Hepatocyte (in vitro differentiated cells): ENCODE measurements at regions not wholly inside any gene's neighbourhood (a gene's known extent, or its start where the extent isn't known, plus 50 kb on each side); places are given as distances from the start of the nearest gene placed in this dataset.

Experiments
- DNase-seq: peaks from one replicate; pipeline ENCODE4 v3.0.0-alpha.2; 2016; ENCODE audit warnings: low spot score
- H2AFZ ChIP-seq: fragments of 200-600 bp; sonication (generic); 2 replicates; pipeline ENCODE4 v1.6.0; 2016; ENCODE audit warnings: antibody characterized with exemption, mild to moderate bottlenecking
- H3K27ac ChIP-seq: fragments of 200-600 bp; sonication (generic); 2 replicates; pipeline ENCODE4 v1.5.1; 2016; ENCODE audit warnings: mild to moderate bottlenecking
- H3K27me3 ChIP-seq: fragments of 200-600 bp; sonication (generic); 2 replicates; pipeline ENCODE4 v1.6.1; 2016
- H3K36me3 ChIP-seq: fragments of 200-600 bp; sonication (generic); replicated peaks from 2 replicates; pipeline ENCODE4 v1.5.1; 2016; ENCODE audit warnings: low read depth; ENCODE audit not compliant: insufficient read depth
- H3K4me1 ChIP-seq: fragments of 200-600 bp; sonication (generic); 2 replicates; pipeline ENCODE4 v1.5.1; 2016; ENCODE audit warnings: mild to moderate bottlenecking, moderate library complexity; ENCODE audit not compliant: insufficient read depth
- H3K4me2 ChIP-seq: fragments of 200-600 bp; sonication (generic); 2 replicates; pipeline ENCODE4 v1.6.0; 2016
- H3K4me3 ChIP-seq: fragments of 200-600 bp; sonication (generic); 2 replicates; pipeline ENCODE4 v1.5.1; 2016; ENCODE audit warnings: mild to moderate bottlenecking
- H3K79me2 ChIP-seq: fragments of 200-600 bp; sonication (generic); 2 replicates; pipeline ENCODE4 v1.6.0; 2017; ENCODE audit warnings: mild to moderate bottlenecking
- H3K9me2 ChIP-seq: fragments of 200-600 bp; sonication (generic); replicated peaks from 2 replicates; pipeline ENCODE4 v1.6.0; 2017; ENCODE audit warnings: mild to moderate bottlenecking; ENCODE audit not compliant: insufficient read depth
- H3K9me3 ChIP-seq: fragments of 200-600 bp; sonication (generic); 2 replicates; pipeline ENCODE4 v1.5.1; 2016; ENCODE audit warnings: low read depth, mild to moderate bottlenecking
- H4K20me1 ChIP-seq: fragments of 200-600 bp; sonication (generic); 2 replicates; pipeline ENCODE4 v1.6.0; 2016; ENCODE audit warnings: mild to moderate bottlenecking; ENCODE audit not compliant: insufficient read depth, poor library complexity, severe bottlenecking
- EZH2 ChIP-seq: fragments of 200-600 bp; sonication (generic); IDR thresholded peaks from 2 replicates; pipeline ENCODE4 v1.6.1; 2016; ENCODE audit warnings: antibody characterized with exemption, mild to moderate bottlenecking, borderline replicate concordance
- EZH2phosphoT487 ChIP-seq: fragments of 200-600 bp; sonication (generic); IDR thresholded peaks from one replicate; pipeline ENCODE4 v1.6.1; 2018; ENCODE audit warnings: antibody characterized with exemption, mild to moderate bottlenecking, low read depth, moderate library complexity; ENCODE audit not compliant: unreplicated experiment, severe bottlenecking
- WGBS: methylation state at CpG from one replicate; pipeline ENCODE4 v1.1.6; 2016; ENCODE audit warnings: low lambda C conversion rate; ENCODE audit errors: missing lambda C conversion rate; 5-methylcytosine and 5-hydroxymethylcytosine counted together
- TF ChIP-seq, protein P1 (sequence below): fragments of 200-600 bp; sonication (generic); IDR thresholded peaks from 2 replicates; pipeline ENCODE4 v1.5.1; 2016; ENCODE audit warnings: antibody characterized with exemption, mild to moderate bottlenecking; ENCODE audit not compliant: poor library complexity

GRCh38 chr6:101085327-101085726 is 204.2 kb upstream of the ASCC3 start:
- H2AFZ ChIP-seq, result no peak overlapping the region
- H3K4me1 ChIP-seq, result no peaks in the 10 kb centered on the region
- H3K9me2 ChIP-seq, result no peaks in the 10 kb centered on the region
- no peak overlapping the region for H3K4me2 ChIP-seq
- H3K79me2 ChIP-seq, result no peaks in the 10 kb centered on the region
- H3K36me3 ChIP-seq, result no peaks in the 10 kb centered on the region
- H3K4me3 ChIP-seq, result no peak overlapping the region
- no peak for DNase-seq
- WGBS, result 10% methylated on average over 3 of the region's 3 CpGs
- no peaks in the 10 kb centered on the region for H4K20me1 ChIP-seq
- TF ChIP-seq EZH2phosphoT487, result no peak
- no peak for TF ChIP-seq EZH2
- TF ChIP-seq, protein P1, sequence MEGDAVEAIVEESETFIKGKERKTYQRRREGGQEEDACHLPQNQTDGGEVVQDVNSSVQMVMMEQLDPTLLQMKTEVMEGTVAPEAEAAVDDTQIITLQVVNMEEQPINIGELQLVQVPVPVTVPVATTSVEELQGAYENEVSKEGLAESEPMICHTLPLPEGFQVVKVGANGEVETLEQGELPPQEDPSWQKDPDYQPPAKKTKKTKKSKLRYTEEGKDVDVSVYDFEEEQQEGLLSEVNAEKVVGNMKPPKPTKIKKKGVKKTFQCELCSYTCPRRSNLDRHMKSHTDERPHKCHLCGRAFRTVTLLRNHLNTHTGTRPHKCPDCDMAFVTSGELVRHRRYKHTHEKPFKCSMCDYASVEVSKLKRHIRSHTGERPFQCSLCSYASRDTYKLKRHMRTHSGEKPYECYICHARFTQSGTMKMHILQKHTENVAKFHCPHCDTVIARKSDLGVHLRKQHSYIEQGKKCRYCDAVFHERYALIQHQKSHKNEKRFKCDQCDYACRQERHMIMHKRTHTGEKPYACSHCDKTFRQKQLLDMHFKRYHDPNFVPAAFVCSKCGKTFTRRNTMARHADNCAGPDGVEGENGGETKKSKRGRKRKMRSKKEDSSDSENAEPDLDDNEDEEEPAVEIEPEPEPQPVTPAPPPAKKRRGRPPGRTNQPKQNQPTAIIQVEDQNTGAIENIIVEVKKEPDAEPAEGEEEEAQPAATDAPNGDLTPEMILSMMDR, result no peak
- H3K27ac ChIP-seq, result no peak overlapping the region
- H3K9me3 ChIP-seq, result no peaks in the 10 kb centered on the region
- H3K27me3 ChIP-seq, result no peaks in the 10 kb centered on the region

- H3K27me3 ChIP-seq, result no peaks in the 10 kb centered on the region
- no peaks in the 10 kb centered on the region for H4K20me1 ChIP-seq
- H3K79me2 ChIP-seq, result no peaks in the 10 kb centered on the region
- no peak overlapping the region for H3K27ac ChIP-seq
- no peak overlapping the region for H2AFZ ChIP-seq
- no peaks in the 10 kb centered on the region for H3K36me3 ChIP-seq
- H3K9me3 ChIP-seq, result no peaks in the 10 kb centered on the region
- no peaks in the 10 kb centered on the region for H3K4me1 ChIP-seq
- no peaks in the 10 kb centered on the region for H3K9me2 ChIP-seq
- 67% methylated on average over 1 of the region's 1 CpG for WGBS
- TF ChIP-seq EZH2, result no peak
- TF ChIP-seq, protein P1, result no peak
- no peak for TF ChIP-seq EZH2phosphoT487
- no peak overlapping the region for H3K4me2 ChIP-seq
- DNase-seq, result no peak
- no peak overlapping the region for H3K4me3 ChIP-seq
These were observed 205.3 kb upstream of the ASCC3 start for GRCh38 chr6:101086473-101086872.

DNA sequence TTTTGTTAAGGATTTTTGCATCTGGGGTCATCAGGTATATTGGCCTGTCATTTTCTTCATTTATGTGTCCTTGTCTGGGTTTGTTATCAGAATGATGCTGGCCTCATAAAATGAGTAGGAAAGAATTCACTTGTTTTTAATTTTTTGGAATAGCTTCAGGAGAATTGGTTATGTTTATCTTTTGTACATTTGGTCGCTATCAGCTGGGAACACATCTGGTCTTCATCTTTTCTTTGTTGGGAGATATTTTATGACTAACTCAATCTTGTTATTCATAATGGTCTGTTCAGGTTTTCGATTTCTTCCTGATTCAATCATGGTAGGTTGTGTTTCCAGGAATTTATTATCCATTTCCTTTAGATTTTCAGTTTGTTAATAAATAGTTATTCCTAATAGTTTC is 207.5 kb upstream of the ASCC3 start:
- 53% methylated on average over 2 of the region's 2 CpGs for WGBS
- Histone ChIP-seq H3K79me2 (no peaks in the 10 kb centered on the region), H4K20me1 (no peaks in the 10 kb centered on the region), H3K4me1 (no peaks in the 10 kb centered on the region), H3K27ac (no peak overlapping the region), H3K4me3 (no peak overlapping the region), H3K9me3 (no peaks in the 10 kb centered on the region), H2AFZ (no peak overlapping the region), H3K36me3 (no peaks in the 10 kb centered on the region), H3K4me2 (no peak overlapping the region), H3K9me2 (no peaks in the 10 kb centered on the region), H3K27me3 (no peaks in the 10 kb centered on the region)
- DNase-seq, result no peak
- TF ChIP-seq EZH2phosphoT487 (no peak), EZH2 (no peak)
- TF ChIP-seq, protein P1, result no peak

- Histone ChIP-seq H3K27ac (no peak overlapping the region), H4K20me1 (no peaks in the 10 kb centered on the region), H2AFZ (no peak overlapping the region), H3K9me2 (no peaks in the 10 kb centered on the region), H3K79me2 (no peaks in the 10 kb centered on the region), H3K9me3 (no peaks in the 10 kb centered on the region), H3K36me3 (no peaks in the 10 kb centered on the region), H3K27me3 (no peaks in the 10 kb centered on the region), H3K4me3 (no peak overlapping the region), H3K4me1 (no peaks in the 10 kb centered on the region), H3K4me2 (no peak overlapping the region)
- TF ChIP-seq, protein P1, result no peak
- TF ChIP-seq EZH2 (no peak), EZH2phosphoT487 (no peak)
- DNase-seq, result no peak
- 97% methylated on average over 1 of the region's 1 CpG for WGBS
These were observed 208.5 kb upstream of the ASCC3 start for GRCh38 chr6:101089640-101090039.
